ENCODE measurements at regions not wholly inside any gene's neighbourhood (a gene's known extent, or its start where the extent isn't known, plus 50 kb on each side); places are given as distances from the start of the nearest gene placed in this dataset.
A peak's percentile ranks its signal among the peaks of the same experiment; 100 is the strongest.

DNA sequence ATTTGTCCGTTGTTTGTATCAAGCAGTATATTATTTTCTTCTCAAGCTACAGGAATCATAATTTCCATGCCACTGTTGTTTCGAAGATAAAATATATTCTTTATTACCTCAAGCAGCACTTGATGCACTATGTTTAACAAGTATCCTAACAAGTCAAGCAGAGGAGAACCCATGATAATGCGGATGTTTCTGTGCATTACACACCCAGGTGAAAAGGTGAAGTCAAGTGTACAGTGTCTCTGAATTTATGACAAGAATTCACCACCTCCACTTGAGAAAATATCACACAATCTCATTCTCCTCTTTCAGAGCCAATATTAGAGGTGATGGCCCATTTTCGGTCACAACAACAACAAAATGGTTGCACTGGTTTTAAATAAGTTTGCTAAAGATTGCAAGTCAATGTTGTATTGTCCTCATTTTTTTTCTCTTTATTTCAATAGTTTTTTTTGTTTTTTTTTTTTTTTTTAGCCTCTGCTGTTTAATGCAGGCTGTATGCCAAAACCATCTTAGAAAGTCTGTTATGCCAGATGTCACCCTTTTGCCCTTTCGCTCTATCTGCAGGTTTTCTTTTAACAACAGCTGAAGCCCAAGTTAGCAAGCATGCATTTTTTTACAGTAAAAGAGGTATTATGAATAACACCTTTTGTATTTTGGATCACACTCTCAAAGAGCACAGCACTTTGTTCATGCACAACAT lies 568.7 kb upstream of the LRRN3 start:
- H3K27ac ChIP-seq, result no peak overlapping the region

GRCh38 chr7:110522761-110523200 lies 568.1 kb upstream of the LRRN3 start:
- no peak overlapping the region for H3K27ac ChIP-seq
- TF ChIP-seq, protein P1, sequence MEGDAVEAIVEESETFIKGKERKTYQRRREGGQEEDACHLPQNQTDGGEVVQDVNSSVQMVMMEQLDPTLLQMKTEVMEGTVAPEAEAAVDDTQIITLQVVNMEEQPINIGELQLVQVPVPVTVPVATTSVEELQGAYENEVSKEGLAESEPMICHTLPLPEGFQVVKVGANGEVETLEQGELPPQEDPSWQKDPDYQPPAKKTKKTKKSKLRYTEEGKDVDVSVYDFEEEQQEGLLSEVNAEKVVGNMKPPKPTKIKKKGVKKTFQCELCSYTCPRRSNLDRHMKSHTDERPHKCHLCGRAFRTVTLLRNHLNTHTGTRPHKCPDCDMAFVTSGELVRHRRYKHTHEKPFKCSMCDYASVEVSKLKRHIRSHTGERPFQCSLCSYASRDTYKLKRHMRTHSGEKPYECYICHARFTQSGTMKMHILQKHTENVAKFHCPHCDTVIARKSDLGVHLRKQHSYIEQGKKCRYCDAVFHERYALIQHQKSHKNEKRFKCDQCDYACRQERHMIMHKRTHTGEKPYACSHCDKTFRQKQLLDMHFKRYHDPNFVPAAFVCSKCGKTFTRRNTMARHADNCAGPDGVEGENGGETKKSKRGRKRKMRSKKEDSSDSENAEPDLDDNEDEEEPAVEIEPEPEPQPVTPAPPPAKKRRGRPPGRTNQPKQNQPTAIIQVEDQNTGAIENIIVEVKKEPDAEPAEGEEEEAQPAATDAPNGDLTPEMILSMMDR (conservative IDR thresholded peaks at IDR 0.05), result no peak

More for the DNA sequence above, 568.7 kb upstream of the LRRN3 start:
- TF ChIP-seq, protein P1 (conservative IDR thresholded peaks at IDR 0.05), result no peak

DNA sequence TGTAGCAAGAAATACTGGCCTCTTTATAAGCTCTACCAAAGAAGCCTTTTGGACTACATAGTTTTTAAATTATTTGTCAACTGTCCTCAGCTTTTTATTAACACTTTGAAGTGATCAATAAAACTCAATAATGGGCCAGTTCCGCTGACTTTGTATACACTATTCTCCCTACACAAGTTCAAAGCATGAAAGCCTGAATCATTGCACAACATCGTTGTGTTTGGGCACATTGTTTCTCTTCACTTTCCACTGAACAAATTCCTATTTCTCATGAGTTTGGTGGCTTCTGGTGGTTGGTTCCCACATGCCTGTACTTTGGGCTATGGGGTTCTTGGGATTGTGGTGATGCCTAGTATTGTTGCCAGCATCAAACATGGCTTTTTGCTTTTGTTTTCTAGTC lies 561.8 kb upstream of the LRRN3 start:
- no peak overlapping the region for H3K27ac ChIP-seq
- TF ChIP-seq, protein P1 (conservative IDR thresholded peaks at IDR 0.05), result no peak

DNA sequence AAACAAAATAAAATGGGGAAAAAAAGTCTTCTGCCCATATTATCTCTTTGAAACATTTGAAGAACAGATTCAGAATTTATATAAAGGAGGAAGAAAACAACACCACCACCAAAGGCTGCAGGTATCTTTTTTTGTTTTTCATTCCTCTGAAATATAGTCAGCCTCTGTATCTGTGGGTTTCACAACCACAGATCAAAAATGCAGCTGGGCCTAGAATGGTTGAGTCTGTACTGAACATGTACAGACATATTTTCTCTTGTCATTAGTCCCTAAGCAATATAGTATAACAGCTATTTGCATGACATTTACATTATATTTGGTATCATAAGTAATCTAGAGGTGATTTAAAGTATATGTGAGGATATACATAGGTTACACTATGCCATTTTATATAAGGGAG lies 559.7 kb upstream of the LRRN3 start:
- TF ChIP-seq, protein P1 (conservative IDR thresholded peaks at IDR 0.05), result no peak
- no peak overlapping the region for H3K27ac ChIP-seq

- TF ChIP-seq, protein P1 (conservative IDR thresholded peaks at IDR 0.05), result peak; percentile 30; the same call in 1 of the 2 replicates
- no peak overlapping the region for H3K27ac ChIP-seq
Measured at GRCh38 chr7:110534241-110534931, 556.5 kb upstream of the LRRN3 start.

- TF ChIP-seq, protein P1 (conservative IDR thresholded peaks at IDR 0.05), result no peak
Measured at GRCh38 chr7:110539216-110539615, 551.7 kb upstream of the LRRN3 start.

DNA sequence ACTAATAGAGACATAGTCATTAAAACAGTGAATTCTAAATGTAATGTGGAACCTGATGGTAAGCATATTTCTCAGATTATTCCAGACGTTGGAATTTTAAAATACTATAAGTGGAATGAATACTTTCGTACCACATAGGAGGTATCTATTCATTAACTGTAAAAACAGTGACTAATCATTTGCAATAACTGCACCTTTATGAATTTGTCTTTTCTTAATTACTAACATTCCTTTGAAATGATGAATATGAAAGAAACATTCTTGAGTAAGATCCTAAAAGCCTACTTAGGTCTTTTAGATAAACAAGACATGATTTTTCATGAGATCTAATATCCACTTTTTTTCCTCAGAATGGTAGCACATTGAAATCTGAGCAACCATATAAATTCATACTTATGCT lies 549.0 kb upstream of the LRRN3 start:
- H3K27ac ChIP-seq, result no peak overlapping the region
- TF ChIP-seq, protein P1 (conservative IDR thresholded peaks at IDR 0.05), result no peak

More at GRCh38 chr7:110539216-110539615, 551.7 kb upstream of the LRRN3 start:
- H3K27ac ChIP-seq, result no peak overlapping the region

All from VCaP (cell line).